ENCODE measurements at regions not wholly inside any gene's neighbourhood (a gene's known extent, or its start where the extent isn't known, plus 50 kb on each side); places are given as distances from the start of the nearest gene placed in this dataset.

- DNase-seq = no peak
Measured at GRCh38 chr5:3827624-3828023, 232.0 kb downstream of the IRX1 start.

GRCh38 chr5:3828761-3829160, 233.1 kb downstream of the IRX1 start:
- no peak for DNase-seq

GRCh38 chr5:3833566-3833965, 237.9 kb downstream of the IRX1 start:
- no peak for DNase-seq

GRCh38 chr5:3835811-3836210, 240.2 kb downstream of the IRX1 start:
- no peak for DNase-seq

- DNase-seq = no peak
Measured at GRCh38 chr5:3836528-3836927, 240.9 kb downstream of the IRX1 start.

GRCh38 chr5:3837506-3837905, 241.9 kb downstream of the IRX1 start:
- DNase-seq = no peak

GRCh38 chr5:3839151-3839550, 243.5 kb downstream of the IRX1 start:
- no peak for DNase-seq

- no peak for DNase-seq
Measured at GRCh38 chr5:3842591-3842990, 247.0 kb downstream of the IRX1 start.

GRCh38 chr5:3843706-3844105, 248.1 kb downstream of the IRX1 start:
- DNase-seq = no peak

- no peak for DNase-seq
Measured at GRCh38 chr5:3844266-3844665, 248.6 kb downstream of the IRX1 start.

GRCh38 chr5:3845230-3845629, 249.6 kb downstream of the IRX1 start:
- DNase-seq = no peak

- DNase-seq = no peak
Measured at GRCh38 chr5:3852161-3852916, 256.7 kb downstream of the IRX1 start.

GRCh38 chr5:3853362-3853761, 257.7 kb downstream of the IRX1 start:
- DNase-seq = no peak

- DNase-seq = peak; percentile 81
Measured at GRCh38 chr5:3854188-3854821, 258.7 kb downstream of the IRX1 start.

GRCh38 chr5:3856036-3856435, 260.4 kb downstream of the IRX1 start:
- DNase-seq = no peak

- DNase-seq = no peak
Measured at GRCh38 chr5:3858524-3858923, 262.9 kb downstream of the IRX1 start.

- DNase-seq = no peak
Measured at GRCh38 chr5:3862906-3863305, 267.3 kb downstream of the IRX1 start.

GRCh38 chr5:3875144-3875543, 279.5 kb downstream of the IRX1 start:
- DNase-seq = no peak

- DNase-seq = no peak
Measured at GRCh38 chr5:3878267-3878666, 282.6 kb downstream of the IRX1 start.

GRCh38 chr5:3883040-3883439, 287.4 kb downstream of the IRX1 start:
- no peak for DNase-seq

- no peak for DNase-seq
Measured at GRCh38 chr5:3886524-3887451, 291.2 kb downstream of the IRX1 start.

- no peak for DNase-seq
Measured at GRCh38 chr5:3888310-3888709, 292.7 kb downstream of the IRX1 start.

GRCh38 chr5:3889412-3890142, 293.9 kb downstream of the IRX1 start:
- DNase-seq = no peak

All from NCI-H82 (cell line).